ENCODE measurements at regions not wholly inside any gene's neighbourhood (a gene's known extent, or its start where the extent isn't known, plus 50 kb on each side); places are given as distances from the start of the nearest gene placed in this dataset.

- H3K27me3 ChIP-seq (replicated peaks): no peaks in the 10 kb centered on the region
- DNase-seq (ENCODE audit: low read depth in 1 of 2, low spot score in 2 of 2): peak; percentile 92 to 93
- no peak overlapping the region for H3K4me3 ChIP-seq
- H3K27ac ChIP-seq: peak overlapping the region; percentile 55
- peaks cover 77% of the 10 kb centered on the region for H3K4me1 ChIP-seq (replicated peaks)
- no peaks in the 10 kb centered on the region for H3K36me3 ChIP-seq
- no peaks in the 10 kb centered on the region for H3K9me3 ChIP-seq (replicated peaks)
These were observed 147.8 kb upstream of the MCTP2 start for GRCh38 chr15:94083467-94084052.

GRCh38 chr15:94081829-94082228 is 149.5 kb upstream of the MCTP2 start:
- H3K27ac ChIP-seq: peak overlapping the region; percentile 80
- no peaks in the 10 kb centered on the region for H3K36me3 ChIP-seq
- H3K27me3 ChIP-seq (replicated peaks): no peaks in the 10 kb centered on the region
- peaks cover 73% of the 10 kb centered on the region for H3K4me1 ChIP-seq (replicated peaks)
- no peaks in the 10 kb centered on the region for H3K9me3 ChIP-seq (replicated peaks)
- no peak overlapping the region for H3K4me3 ChIP-seq
- no peak for DNase-seq (ENCODE audit: low read depth in 1 of 2, low spot score in 2 of 2)

DNA sequence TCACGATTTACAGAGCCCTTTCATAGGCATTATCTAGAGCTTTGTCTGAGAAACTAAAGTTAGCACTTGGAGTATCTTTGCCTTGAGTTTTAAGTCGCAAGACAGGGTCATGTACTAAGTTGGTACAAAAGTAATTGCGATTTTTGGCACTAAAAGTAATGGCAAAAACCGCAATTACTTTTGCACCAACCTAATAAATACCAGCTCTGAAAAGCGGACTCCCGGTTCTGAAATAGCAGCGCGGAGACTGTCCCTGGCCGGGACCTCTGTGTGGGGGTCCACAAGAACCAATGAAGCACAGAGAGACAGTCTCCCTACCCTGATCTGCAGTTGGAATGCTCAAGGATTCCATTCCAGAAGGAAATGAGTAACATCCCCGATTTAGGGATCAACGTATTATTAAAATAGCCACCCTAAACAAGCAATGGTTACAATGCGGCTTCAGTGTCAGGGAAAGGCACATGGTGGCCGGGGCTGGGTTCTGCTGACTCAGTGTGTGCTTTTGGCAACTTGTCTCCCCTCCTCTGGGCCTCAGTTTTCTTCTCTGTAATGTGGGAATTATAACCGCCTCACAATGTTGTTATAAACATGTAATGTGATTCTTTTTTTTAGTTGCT is 150.3 kb upstream of the MCTP2 start:
- H3K4me3 ChIP-seq: peak overlapping the region; percentile 16
- no peaks in the 10 kb centered on the region for H3K27me3 ChIP-seq (replicated peaks)
- DNase-seq (ENCODE audit: low read depth in 1 of 2, low spot score in 2 of 2): peak; percentile 62 to 65
- no peaks in the 10 kb centered on the region for H3K36me3 ChIP-seq
- no peaks in the 10 kb centered on the region for H3K9me3 ChIP-seq (replicated peaks)
- peak overlapping the region; percentile 80 for H3K27ac ChIP-seq
- peaks cover 65% of the 10 kb centered on the region for H3K4me1 ChIP-seq (replicated peaks)

- Histone ChIP-seq H3K4me3 (peak overlapping the region; percentile 16), H3K9me3 (replicated peaks) (no peaks in the 10 kb centered on the region), H3K36me3 (no peaks in the 10 kb centered on the region), H3K4me1 (replicated peaks) (peaks cover 60% of the 10 kb centered on the region), H3K27me3 (replicated peaks) (no peaks in the 10 kb centered on the region), H3K27ac (peak overlapping the region; percentile 80)
- peak; percentile 86 to 89 for DNase-seq (ENCODE audit: low read depth in 1 of 2, low spot score in 2 of 2)
These were observed 150.9 kb upstream of the MCTP2 start for GRCh38 chr15:94080416-94080815.

DNA sequence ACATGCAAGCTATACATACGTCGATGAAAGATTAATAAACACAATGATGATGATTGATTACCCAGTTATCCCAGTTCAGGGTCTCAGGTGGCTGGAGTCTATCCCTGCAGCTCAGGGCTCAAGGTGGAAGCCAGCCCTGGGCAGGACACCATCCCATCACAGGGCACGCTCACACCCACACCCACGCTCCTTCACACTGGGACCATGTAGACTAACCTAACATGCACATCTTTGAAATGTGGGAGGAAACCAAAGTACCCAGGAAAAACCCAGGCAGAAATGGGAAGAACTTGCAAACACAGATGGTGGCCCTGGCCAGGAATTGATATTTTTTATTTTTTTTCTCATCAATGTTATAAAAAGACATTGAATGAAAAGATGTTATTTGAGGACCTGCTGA is 151.4 kb upstream of the MCTP2 start:
- Histone ChIP-seq H3K4me3 (no peak overlapping the region), H3K4me1 (replicated peaks) (peaks cover 59% of the 10 kb centered on the region), H3K27me3 (replicated peaks) (no peaks in the 10 kb centered on the region), H3K36me3 (no peaks in the 10 kb centered on the region), H3K27ac (no peak overlapping the region), H3K9me3 (replicated peaks) (no peaks in the 10 kb centered on the region)
- DNase-seq (ENCODE audit: low read depth in 1 of 2, low spot score in 2 of 2): no peak

DNA sequence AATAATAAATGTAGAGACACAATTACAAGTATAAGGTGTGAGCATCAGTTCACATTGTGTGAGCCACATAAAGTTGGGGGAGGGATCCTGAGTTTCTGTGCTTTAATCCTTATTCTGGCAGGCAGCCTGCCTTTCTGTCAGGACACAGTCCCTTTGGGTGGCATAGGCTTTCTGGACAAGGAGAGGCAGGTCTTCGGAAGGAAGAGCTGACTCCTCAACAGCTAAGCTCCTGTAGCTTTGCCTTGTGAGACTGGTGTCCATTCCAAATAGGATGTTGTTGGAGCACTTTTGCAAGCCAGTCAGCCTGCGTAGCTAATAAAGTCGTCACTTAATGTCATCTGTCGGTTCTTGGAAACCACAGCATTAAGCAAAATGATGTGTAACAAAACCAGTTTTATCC is 151.9 kb upstream of the MCTP2 start:
- no peaks in the 10 kb centered on the region for H3K27me3 ChIP-seq (replicated peaks)
- no peak for DNase-seq (ENCODE audit: low read depth in 1 of 2, low spot score in 2 of 2)
- no peaks in the 10 kb centered on the region for H3K36me3 ChIP-seq
- peaks cover 54% of the 10 kb centered on the region for H3K4me1 ChIP-seq (replicated peaks)
- no peak overlapping the region for H3K27ac ChIP-seq
- no peaks in the 10 kb centered on the region for H3K9me3 ChIP-seq (replicated peaks)
- H3K4me3 ChIP-seq: no peak overlapping the region

- H3K4me3 ChIP-seq: no peak overlapping the region
- no peaks in the 10 kb centered on the region for H3K36me3 ChIP-seq
- no peaks in the 10 kb centered on the region for H3K9me3 ChIP-seq (replicated peaks)
- H3K4me1 ChIP-seq (replicated peaks): peaks cover 41% of the 10 kb centered on the region
- no peak overlapping the region for H3K27ac ChIP-seq
- H3K27me3 ChIP-seq (replicated peaks): no peaks in the 10 kb centered on the region
- DNase-seq (ENCODE audit: low read depth in 1 of 2, low spot score in 2 of 2): no peak
These were observed 153.4 kb upstream of the MCTP2 start for GRCh38 chr15:94077938-94078337.

DNA sequence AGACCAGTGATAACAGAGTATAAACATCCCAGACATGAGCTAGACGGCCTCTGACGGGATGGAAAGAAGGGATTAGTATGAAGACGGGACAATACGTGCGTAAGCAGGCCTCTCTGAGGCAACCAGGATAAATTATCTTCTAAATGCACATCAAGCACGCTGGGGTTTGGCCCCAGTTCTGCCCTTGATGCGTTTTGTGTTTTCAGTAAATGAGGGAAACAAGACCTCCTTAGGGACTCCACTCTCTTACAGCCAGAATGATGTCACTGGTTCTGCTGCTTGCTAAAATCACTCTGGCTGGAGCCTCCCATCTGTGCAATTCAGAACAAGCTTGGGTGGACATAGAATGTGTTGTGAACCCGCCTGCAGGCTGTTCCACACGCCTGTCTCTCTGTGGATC is 156.0 kb upstream of the MCTP2 start:
- Histone ChIP-seq H3K36me3 (no peaks in the 10 kb centered on the region), H3K27me3 (replicated peaks) (no peaks in the 10 kb centered on the region), H3K4me3 (no peak overlapping the region), H3K27ac (no peak overlapping the region), H3K9me3 (replicated peaks) (no peaks in the 10 kb centered on the region), H3K4me1 (replicated peaks) (peaks cover 24% of the 10 kb centered on the region)
- no peak for DNase-seq (ENCODE audit: low read depth in 1 of 2, low spot score in 2 of 2)

GRCh38 chr15:94070356-94071295 is 160.7 kb upstream of the MCTP2 start:
- Histone ChIP-seq H3K4me3 (no peak overlapping the region), H3K27me3 (replicated peaks) (no peaks in the 10 kb centered on the region), H3K9me3 (replicated peaks) (no peaks in the 10 kb centered on the region; the same call in 1 of the 2 replicates), H3K4me1 (replicated peaks) (peaks cover 16% of the 10 kb centered on the region), H3K27ac (peak overlapping the region; percentile 65), H3K36me3 (no peaks in the 10 kb centered on the region)
- DNase-seq (ENCODE audit: low read depth in 1 of 2, low spot score in 2 of 2): peak; percentile 76 to 90

DNA sequence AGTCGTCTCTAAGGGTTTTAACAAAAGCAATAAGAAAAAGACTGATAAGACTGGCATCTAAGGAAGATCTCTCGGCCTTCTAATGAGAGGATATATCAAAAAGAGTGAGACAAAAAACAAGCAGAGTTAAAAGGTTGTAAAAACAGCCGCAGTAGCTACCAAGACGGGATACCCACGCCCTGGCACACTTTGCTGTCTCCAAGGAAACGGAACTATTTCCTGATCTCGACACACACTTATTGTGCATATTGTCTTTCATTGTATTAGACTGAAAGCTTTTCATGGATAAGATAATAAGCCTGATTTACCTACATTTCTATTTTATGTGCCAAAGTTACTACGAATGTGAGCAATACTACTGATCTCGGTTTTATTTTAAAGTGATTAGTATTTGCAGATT is 161.5 kb upstream of the MCTP2 start:
- Histone ChIP-seq H3K27me3 (replicated peaks) (no peaks in the 10 kb centered on the region), H3K9me3 (replicated peaks) (no peaks in the 10 kb centered on the region; the same call in 1 of the 2 replicates), H3K27ac (no peak overlapping the region), H3K36me3 (no peaks in the 10 kb centered on the region), H3K4me1 (replicated peaks) (peaks cover 16% of the 10 kb centered on the region), H3K4me3 (no peak overlapping the region)
- DNase-seq (ENCODE audit: low read depth in 1 of 2, low spot score in 2 of 2): no peak

- Histone ChIP-seq H3K27me3 (replicated peaks) (no peaks in the 10 kb centered on the region), H3K4me3 (no peak overlapping the region), H3K36me3 (no peaks in the 10 kb centered on the region), H3K27ac (no peak overlapping the region), H3K4me1 (replicated peaks) (peaks cover 16% of the 10 kb centered on the region), H3K9me3 (replicated peaks) (no peaks in the 10 kb centered on the region; the same call in 1 of the 2 replicates)
- no peak for DNase-seq (ENCODE audit: low read depth in 1 of 2, low spot score in 2 of 2)
These were observed 164.6 kb upstream of the MCTP2 start for GRCh38 chr15:94066811-94067210.

GRCh38 chr15:94066046-94066445 is 165.3 kb upstream of the MCTP2 start:
- Histone ChIP-seq H3K4me1 (replicated peaks) (peaks cover 14% of the 10 kb centered on the region), H3K9me3 (replicated peaks) (no peaks in the 10 kb centered on the region; the same call in 1 of the 2 replicates), H3K27ac (no peak overlapping the region), H3K4me3 (no peak overlapping the region), H3K36me3 (no peaks in the 10 kb centered on the region), H3K27me3 (replicated peaks) (no peaks in the 10 kb centered on the region)
- no peak for DNase-seq (ENCODE audit: low read depth in 1 of 2, low spot score in 2 of 2)

DNA sequence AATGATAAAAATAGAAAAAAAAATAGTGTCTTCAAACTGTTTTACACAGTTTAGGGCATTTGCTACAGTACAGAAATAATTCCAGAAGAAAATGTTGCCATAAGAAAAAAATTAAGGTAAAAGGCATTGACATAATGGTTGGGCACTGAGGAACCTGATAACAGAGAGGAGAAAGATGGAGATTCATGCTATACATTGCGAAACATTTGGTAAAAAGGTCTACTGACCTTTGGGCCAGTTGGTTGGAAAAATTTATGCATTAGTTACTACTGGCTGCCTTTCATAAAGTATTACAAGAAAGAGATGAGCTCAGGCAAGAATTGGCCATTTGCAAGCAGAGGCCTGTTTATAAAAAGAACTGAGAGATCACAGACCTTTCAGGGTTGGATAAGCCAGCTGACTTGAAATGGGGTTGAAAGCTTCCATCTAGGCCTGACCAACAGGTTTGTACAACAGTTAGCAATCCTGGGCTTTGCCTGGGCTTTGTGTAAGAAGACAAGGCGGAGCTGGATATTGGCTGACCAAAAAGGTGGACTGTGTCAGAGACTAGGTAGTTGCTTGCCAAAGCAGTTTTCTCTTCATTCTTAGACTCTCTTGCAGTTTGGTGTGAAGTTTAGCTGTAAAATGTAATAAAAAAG is 166.6 kb upstream of the MCTP2 start:
- Histone ChIP-seq H3K4me1 (replicated peaks) (peaks cover 6% of the 10 kb centered on the region), H3K9me3 (replicated peaks) (no peaks in the 10 kb centered on the region; the same call in 1 of the 2 replicates), H3K36me3 (no peaks in the 10 kb centered on the region), H3K27me3 (replicated peaks) (no peaks in the 10 kb centered on the region; the same call in 1 of the 2 replicates), H3K4me3 (no peak overlapping the region), H3K27ac (no peak overlapping the region)
- no peak for DNase-seq (ENCODE audit: low read depth in 1 of 2, low spot score in 2 of 2)

All from SJSA1 (cell line).